ENCODE measurements at regions not wholly inside any gene's neighbourhood (a gene's known extent, or its start where the extent isn't known, plus 50 kb on each side); places are given as distances from the start of the nearest gene placed in this dataset.

DNA sequence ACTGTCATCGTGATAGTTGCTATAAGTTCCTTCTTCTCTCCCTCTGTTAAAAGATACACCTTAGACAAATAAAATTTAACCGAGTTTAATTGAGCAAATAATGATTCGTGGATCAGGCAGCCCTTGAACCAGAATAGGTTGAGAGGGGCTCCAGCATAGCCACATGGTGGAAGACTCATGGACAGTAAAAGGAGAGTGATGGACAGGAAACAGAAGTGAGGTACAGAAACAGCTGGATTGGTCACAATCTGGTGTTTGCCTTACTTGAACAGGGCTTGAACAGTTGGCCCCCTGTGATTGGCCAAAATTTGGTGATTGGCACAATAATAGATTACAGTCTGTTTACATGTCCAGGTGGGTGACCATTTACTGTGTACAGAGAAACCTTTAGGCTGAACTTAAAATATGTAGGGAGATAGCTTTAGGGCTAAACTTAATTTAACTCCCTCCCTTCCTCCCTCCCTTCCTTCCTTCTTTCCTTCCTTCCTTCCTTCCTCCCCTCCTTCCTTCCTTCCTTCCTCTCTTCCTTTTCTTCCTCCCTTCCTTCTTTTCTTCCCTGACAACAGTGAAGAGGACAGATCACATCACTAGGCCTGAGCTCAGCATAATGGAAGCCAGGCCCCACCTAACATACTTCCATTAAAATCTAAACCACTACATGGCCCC is 531.8 kb upstream of the JARID2 start:
- Mint-ChIP-seq H3K36me3 (no peaks in the 10 kb centered on the region), H3K27me3 (ENCODE audit: low read depth) (peaks cover 5% of the 10 kb centered on the region; the same call in 1 of the 2 replicates), H3K9me3 (no peaks in the 10 kb centered on the region), H3K27ac (no peak overlapping the region), H3K4me1 (peaks cover 28% of the 10 kb centered on the region), H3K4me3 (no peak overlapping the region)
- DNase-seq (ENCODE audit: low spot score) = no peak
- POLR2A ChIA-PET = no interaction called here
- ATAC-seq = no peak
- TF ChIP-seq, protein P1, sequence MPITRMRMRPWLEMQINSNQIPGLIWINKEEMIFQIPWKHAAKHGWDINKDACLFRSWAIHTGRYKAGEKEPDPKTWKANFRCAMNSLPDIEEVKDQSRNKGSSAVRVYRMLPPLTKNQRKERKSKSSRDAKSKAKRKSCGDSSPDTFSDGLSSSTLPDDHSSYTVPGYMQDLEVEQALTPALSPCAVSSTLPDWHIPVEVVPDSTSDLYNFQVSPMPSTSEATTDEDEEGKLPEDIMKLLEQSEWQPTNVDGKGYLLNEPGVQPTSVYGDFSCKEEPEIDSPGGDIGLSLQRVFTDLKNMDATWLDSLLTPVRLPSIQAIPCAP (CRISPR knock-in tag; IDR thresholded peaks at IDR 0.05) = no peak
- no peak for TF ChIP-seq PRRX2 (CRISPR knock-in tag; IDR thresholded peaks at IDR 0.05)
- TF ChIP-seq, protein P2, sequence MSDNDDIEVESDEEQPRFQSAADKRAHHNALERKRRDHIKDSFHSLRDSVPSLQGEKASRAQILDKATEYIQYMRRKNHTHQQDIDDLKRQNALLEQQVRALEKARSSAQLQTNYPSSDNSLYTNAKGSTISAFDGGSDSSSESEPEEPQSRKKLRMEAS (CRISPR knock-in tag; IDR thresholded peaks at IDR 0.05) = no peak
- TF ChIP-seq TP53 (CRISPR knock-in tag; IDR thresholded peaks at IDR 0.05) = no peak
- no peak for TF ChIP-seq GRHL2 (CRISPR knock-in tag; IDR thresholded peaks at IDR 0.05; ENCODE audit: insufficient replicate concordance, severe bottlenecking)
- TF ChIP-seq, protein P3, sequence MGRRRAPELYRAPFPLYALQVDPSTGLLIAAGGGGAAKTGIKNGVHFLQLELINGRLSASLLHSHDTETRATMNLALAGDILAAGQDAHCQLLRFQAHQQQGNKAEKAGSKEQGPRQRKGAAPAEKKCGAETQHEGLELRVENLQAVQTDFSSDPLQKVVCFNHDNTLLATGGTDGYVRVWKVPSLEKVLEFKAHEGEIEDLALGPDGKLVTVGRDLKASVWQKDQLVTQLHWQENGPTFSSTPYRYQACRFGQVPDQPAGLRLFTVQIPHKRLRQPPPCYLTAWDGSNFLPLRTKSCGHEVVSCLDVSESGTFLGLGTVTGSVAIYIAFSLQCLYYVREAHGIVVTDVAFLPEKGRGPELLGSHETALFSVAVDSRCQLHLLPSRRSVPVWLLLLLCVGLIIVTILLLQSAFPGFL (CRISPR knock-in tag; IDR thresholded peaks at IDR 0.05; ENCODE audit: borderline replicate concordance) = no peak
- TF ChIP-seq CREM (CRISPR knock-in tag; IDR thresholded peaks at IDR 0.05) = no peak
- TF ChIP-seq, protein P4, sequence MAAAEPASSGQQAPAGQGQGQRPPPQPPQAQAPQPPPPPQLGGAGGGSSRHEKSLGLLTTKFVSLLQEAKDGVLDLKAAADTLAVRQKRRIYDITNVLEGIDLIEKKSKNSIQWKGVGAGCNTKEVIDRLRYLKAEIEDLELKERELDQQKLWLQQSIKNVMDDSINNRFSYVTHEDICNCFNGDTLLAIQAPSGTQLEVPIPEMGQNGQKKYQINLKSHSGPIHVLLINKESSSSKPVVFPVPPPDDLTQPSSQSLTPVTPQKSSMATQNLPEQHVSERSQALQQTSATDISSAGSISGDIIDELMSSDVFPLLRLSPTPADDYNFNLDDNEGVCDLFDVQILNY (CRISPR knock-in tag; IDR thresholded peaks at IDR 0.05) = no peak
- no peak for TF ChIP-seq ZNF671 (CRISPR knock-in tag; IDR thresholded peaks at IDR 0.05)
- no peak for TF ChIP-seq SOX15 (CRISPR knock-in tag; IDR thresholded peaks at IDR 0.05)
- TF ChIP-seq EMX1 (CRISPR knock-in tag; IDR thresholded peaks at IDR 0.05) = no peak
- no peak for TF ChIP-seq ZNF416 (CRISPR knock-in tag; IDR thresholded peaks at IDR 0.05)
- no peak for TF ChIP-seq RORB (CRISPR knock-in tag; IDR thresholded peaks at IDR 0.05)
- TF ChIP-seq, protein P5, sequence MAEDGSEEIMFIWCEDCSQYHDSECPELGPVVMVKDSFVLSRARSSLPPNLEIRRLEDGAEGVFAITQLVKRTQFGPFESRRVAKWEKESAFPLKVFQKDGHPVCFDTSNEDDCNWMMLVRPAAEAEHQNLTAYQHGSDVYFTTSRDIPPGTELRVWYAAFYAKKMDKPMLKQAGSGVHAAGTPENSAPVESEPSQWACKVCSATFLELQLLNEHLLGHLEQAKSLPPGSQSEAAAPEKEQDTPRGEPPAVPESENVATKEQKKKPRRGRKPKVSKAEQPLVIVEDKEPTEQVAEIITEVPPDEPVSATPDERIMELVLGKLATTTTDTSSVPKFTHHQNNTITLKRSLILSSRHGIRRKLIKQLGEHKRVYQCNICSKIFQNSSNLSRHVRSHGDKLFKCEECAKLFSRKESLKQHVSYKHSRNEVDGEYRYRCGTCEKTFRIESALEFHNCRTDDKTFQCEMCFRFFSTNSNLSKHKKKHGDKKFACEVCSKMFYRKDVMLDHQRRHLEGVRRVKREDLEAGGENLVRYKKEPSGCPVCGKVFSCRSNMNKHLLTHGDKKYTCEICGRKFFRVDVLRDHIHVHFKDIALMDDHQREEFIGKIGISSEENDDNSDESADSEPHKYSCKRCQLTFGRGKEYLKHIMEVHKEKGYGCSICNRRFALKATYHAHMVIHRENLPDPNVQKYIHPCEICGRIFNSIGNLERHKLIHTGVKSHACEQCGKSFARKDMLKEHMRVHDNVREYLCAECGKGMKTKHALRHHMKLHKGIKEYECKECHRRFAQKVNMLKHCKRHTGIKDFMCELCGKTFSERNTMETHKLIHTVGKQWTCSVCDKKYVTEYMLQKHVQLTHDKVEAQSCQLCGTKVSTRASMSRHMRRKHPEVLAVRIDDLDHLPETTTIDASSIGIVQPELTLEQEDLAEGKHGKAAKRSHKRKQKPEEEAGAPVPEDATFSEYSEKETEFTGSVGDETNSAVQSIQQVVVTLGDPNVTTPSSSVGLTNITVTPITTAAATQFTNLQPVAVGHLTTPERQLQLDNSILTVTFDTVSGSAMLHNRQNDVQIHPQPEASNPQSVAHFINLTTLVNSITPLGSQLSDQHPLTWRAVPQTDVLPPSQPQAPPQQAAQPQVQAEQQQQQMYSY (CRISPR knock-in tag; IDR thresholded peaks at IDR 0.05) = no peak
- CTCF ChIA-PET = no interaction called here

DNA sequence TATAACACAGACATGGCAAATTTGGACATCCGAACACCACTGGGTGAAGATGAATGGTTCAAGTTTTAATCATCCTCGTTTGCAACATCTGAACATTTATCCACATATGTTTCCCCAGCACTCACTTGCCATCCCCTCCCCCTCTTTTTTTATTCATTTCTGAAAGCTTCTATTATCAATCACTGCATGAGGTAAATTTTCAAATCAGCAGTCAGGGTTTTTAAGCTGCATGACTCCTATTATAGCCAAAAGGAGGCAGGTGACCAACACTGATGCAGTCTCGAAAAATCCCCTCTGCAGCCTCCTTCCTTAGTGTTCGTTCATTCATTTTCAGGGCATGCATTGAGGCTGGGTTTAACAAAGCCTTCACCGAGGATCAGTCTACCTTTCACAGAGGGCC is 530.8 kb upstream of the JARID2 start:
- DNase-seq (ENCODE audit: low spot score) (no peak), ATAC-seq (no peak)
- ChIA-PET CTCF (no interaction called here), POLR2A (interaction anchor here (0.6 kb wide), 1 partner anchor 528 kb away, joined by 3 read pairs; no protein-coding TSS in a partner anchor)
- Mint-ChIP-seq H3K4me3 (no peak overlapping the region), H3K36me3 (no peaks in the 10 kb centered on the region), H3K4me1 (peaks cover 28% of the 10 kb centered on the region), H3K27ac (no peak overlapping the region), H3K9me3 (no peaks in the 10 kb centered on the region), H3K27me3 (ENCODE audit: low read depth) (peaks cover 5% of the 10 kb centered on the region; the same call in 1 of the 2 replicates)
- TF ChIP-seq, protein P6, sequence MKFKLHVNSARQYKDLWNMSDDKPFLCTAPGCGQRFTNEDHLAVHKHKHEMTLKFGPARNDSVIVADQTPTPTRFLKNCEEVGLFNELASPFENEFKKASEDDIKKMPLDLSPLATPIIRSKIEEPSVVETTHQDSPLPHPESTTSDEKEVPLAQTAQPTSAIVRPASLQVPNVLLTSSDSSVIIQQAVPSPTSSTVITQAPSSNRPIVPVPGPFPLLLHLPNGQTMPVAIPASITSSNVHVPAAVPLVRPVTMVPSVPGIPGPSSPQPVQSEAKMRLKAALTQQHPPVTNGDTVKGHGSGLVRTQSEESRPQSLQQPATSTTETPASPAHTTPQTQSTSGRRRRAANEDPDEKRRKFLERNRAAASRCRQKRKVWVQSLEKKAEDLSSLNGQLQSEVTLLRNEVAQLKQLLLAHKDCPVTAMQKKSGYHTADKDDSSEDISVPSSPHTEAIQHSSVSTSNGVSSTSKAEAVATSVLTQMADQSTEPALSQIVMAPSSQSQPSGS (CRISPR knock-in tag; IDR thresholded peaks at IDR 0.05; ENCODE audit: borderline replicate concordance, low read depth) = no peak
- TF ChIP-seq, protein P7, sequence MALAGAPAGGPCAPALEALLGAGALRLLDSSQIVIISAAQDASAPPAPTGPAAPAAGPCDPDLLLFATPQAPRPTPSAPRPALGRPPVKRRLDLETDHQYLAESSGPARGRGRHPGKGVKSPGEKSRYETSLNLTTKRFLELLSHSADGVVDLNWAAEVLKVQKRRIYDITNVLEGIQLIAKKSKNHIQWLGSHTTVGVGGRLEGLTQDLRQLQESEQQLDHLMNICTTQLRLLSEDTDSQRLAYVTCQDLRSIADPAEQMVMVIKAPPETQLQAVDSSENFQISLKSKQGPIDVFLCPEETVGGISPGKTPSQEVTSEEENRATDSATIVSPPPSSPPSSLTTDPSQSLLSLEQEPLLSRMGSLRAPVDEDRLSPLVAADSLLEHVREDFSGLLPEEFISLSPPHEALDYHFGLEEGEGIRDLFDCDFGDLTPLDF (CRISPR knock-in tag; IDR thresholded peaks at IDR 0.05) = no peak
- TF ChIP-seq, protein P8, sequence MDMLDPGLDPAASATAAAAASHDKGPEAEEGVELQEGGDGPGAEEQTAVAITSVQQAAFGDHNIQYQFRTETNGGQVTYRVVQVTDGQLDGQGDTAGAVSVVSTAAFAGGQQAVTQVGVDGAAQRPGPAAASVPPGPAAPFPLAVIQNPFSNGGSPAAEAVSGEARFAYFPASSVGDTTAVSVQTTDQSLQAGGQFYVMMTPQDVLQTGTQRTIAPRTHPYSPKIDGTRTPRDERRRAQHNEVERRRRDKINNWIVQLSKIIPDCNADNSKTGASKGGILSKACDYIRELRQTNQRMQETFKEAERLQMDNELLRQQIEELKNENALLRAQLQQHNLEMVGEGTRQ (CRISPR knock-in tag; IDR thresholded peaks at IDR 0.05) = no peak
- TF ChIP-seq, protein P9, sequence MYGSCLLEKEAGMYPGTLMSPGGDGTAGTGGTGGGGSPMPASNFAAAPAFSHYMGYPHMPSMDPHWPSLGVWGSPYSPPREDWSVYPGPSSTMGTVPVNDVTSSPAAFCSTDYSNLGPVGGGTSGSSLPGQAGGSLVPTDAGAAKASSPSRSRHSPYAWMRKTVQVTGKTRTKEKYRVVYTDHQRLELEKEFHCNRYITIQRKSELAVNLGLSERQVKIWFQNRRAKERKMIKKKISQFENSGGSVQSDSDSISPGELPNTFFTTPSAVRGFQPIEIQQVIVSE (CRISPR knock-in tag; IDR thresholded peaks at IDR 0.05; ENCODE audit: borderline replicate concordance) = no peak
- TF ChIP-seq, protein P3 (CRISPR knock-in tag; IDR thresholded peaks at IDR 0.05; ENCODE audit: borderline replicate concordance) = no peak
- no peak for TF ChIP-seq ZNF121 (CRISPR knock-in tag; IDR thresholded peaks at IDR 0.05)
- TF ChIP-seq, protein P10, sequence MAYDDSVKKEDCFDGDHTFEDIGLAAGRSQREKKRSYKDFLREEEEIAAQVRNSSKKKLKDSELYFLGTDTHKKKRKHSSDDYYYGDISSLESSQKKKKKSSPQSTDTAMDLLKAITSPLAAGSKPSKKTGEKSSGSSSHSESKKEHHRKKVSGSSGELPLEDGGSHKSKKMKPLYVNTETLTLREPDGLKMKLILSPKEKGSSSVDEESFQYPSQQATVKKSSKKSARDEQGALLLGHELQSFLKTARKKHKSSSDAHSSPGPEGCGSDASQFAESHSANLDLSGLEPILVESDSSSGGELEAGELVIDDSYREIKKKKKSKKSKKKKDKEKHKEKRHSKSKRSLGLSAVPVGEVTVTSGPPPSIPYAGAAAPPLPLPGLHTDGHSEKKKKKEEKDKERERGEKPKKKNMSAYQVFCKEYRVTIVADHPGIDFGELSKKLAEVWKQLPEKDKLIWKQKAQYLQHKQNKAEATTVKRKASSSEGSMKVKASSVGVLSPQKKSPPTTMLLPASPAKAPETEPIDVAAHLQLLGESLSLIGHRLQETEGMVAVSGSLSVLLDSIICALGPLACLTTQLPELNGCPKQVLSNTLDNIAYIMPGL (CRISPR knock-in tag; IDR thresholded peaks at IDR 0.05) = no peak
